A172 (cell line): ENCODE measurements at regions not wholly inside any gene's neighbourhood (a gene's known extent, or its start where the extent isn't known, plus 50 kb on each side); places are given as distances from the start of the nearest gene placed in this dataset.

Experiments used
- DNase-seq: peaks from one replicate; pipeline ENCODE4 v3.0.0-alpha.2; 2015; ENCODE audit warnings: low spot score

GRCh38 chr2:37544591-37545031 is 126.8 kb downstream of the CDC42EP3 start:
- no peak for DNase-seq

DNA sequence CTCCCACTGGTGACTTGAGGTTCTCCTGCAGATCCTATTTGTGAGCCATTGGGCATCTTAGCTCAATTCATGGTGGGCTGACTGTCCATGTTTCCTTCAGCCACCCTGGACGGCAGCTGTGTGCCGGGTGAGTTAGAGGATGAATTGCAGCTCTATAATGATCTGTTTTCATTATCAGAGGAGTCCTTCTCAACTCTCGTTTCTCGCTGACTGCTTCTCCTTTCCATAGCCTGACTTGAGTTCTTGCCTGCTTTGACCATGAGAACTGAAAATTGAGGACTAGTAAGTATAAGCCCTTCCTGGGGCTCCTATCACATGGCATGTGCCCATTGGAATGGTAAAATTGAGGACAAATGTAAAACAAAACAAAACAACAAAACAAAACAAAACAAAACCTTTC is 121.8 kb downstream of the CDC42EP3 start:
- no peak for DNase-seq

DNA sequence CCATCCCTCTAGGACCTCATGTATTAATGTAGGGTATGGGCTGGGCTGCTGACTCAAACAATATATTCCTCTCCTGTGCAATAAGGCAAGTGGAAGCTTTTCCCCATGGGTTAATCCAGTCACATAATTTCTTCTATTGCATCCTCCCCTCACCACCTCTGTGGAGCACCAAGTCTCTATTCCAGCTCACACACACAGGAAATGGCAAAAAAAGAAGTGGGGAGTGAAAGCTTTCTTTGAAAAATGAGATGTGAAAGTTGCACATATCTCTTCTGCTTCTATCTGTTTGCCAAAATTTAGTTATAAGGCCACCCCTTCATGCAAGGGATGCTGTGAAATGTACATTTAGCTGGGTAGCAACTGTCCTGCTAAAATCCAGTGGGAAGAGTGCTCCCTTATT is 121.3 kb downstream of the CDC42EP3 start:
- no peak for DNase-seq

GRCh38 chr2:37551783-37552182 is 119.7 kb downstream of the CDC42EP3 start:
- DNase-seq = no peak

DNA sequence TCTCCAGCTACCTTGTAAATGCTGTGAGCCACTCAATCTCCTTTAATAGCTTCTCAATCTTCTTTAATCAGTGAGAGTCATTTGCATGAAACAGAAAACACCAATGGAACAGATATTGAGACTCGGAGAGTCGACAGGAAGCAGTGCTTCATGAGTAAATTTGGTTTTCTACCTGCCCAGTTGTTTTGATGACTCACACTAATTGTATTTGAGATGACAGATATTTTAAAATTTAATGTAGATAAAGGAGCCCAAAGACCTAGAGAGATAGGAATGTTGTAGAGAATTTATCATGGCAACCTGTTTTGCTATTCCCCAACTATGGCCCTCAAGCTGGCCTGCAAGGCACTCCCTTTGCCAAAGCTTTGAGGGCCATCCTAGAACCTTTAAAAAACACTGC is 119.1 kb downstream of the CDC42EP3 start:
- no peak for DNase-seq

DNA sequence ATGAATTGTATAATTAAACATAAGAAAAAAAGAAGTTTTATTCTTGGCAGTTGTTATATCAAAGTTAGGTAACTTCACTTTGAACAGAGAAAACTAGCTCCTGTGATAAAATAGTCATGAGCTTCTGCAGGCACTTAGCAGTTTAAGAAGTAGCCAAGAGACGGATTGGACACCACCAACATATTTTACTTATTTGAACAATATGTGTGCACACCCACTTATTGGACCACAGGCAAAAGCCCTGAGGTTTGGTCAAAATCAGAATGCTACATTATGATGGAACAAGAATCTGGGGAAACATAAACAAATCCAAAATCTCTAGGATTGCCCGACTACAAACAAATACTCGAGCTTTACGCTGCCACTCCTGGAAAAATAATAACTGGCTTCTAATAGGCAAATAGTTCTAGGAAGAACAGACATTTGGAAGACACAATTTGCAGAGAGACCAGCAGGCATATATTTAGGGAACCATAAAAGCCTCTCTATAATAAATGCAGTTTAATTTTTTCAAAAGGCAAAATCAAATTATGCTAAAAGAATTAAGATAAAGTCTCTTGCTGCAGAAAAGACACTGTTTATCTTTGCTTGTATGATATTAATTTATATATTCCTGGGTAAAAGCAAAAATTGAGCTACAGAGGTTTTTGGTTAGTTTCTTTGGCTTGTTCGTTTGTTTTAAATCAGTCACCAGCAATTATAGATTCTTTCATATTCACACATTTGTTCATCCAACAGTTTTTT is 117.9 kb downstream of the CDC42EP3 start:
- DNase-seq = no peak

- no peak for DNase-seq
These were observed 117.3 kb downstream of the CDC42EP3 start for GRCh38 chr2:37554155-37554510.

- DNase-seq = no peak
These were observed 116.8 kb downstream of the CDC42EP3 start for GRCh38 chr2:37554687-37555086.

DNA sequence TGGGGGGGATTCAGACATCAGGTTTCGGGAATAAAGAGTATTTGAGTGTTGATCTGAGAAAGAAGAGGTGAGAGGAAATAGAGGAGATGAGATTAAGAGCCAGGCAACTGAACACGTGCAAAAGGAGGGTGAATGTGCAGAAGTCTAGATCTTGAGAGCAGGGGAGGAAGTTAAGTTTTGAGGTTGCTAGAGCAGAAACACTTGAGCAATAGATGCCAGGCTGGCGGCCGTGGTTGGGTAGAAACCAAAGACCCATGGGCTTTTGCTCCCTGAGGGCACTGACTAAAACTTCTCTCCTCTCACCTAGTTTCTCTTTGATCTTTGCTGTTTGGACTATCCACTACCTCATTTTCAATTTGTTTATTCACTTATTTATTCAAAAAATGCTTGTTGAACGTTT is 116.0 kb downstream of the CDC42EP3 start:
- no peak for DNase-seq

- DNase-seq = no peak
These were observed 115.2 kb downstream of the CDC42EP3 start for GRCh38 chr2:37556256-37556655.

DNA sequence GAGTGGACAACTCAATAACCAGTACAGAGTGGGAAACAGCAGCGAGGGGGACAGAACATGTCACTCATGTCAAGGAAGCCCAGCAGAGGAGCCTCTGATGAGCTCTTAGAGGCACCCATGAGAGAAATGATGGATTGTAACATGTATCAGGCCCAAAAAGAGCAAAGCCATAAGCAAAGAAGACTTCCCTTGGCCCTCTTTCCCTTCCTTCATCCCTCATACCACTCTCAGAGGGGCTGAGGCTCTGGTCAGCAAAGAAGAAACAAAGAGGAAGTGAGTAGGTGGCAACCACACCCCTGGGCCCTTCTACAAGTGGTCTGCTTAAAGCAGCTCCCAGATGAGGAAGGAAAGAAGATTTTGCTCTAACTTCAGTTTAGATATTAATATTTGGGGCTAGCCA is 112.8 kb downstream of the CDC42EP3 start:
- DNase-seq = no peak

DNA sequence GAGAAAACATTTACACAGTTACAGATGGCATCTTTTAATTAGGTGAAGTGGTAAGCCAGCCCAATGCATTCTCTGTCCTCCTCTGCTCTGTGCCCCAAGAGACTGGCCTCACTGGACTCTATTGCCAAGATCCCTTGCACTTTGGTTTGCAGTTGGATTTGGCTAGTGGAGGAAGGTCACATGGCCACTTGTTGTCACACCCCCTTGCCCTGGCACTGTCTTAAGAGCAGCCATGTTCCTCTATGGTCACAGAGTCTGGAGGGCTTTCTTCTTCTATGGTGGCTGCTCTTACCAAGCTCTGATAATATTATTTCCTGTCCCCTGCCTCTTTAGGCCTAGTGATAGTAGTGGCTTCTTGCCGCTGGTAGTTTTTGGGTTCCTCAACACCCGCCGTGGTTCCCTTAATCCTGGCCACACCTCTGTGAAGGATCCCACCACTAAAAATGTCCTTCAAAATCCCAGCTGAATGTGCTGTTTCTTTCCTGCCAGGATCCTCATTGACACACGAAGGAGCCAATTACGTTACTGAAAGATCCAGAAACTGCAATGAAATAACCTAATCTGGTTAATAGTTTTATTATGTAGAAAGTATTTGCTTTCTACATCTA is 111.1 kb downstream of the CDC42EP3 start:
- DNase-seq = no peak

DNA sequence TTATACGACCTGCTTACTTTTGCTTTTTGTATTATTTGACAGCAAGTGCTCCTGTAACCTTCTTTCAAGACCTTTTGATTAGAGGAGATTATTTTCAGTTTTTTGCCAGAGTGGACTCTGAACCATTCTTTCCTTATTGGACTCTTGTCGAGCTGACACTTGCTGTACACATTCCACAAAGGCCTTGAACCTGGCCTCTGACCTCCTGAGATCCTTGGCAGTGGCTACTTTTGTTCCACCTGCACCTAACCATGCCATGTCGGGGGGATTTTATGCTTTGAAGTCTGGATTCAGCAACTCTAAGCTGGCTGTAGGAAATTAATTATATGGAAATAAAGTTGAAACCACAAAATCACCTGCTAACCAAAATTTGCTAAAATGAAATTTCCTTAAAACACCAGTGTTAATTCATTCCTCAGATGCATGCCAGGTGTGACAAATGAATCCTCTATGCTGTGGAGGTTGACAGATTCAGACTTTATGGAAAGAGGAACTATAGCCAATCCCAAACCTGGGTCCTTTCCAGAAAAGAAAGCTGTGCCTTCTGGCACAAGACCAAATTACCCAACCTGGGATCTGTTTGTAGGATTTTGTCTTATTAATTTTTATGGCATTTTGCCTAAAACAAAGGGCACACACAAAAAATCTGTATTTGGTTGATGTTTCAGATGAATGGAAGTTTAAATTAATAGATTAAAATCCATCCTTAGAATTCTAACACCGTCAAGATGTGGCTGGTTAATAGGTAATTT is 110.4 kb downstream of the CDC42EP3 start:
- peak; percentile 65 for DNase-seq

DNA sequence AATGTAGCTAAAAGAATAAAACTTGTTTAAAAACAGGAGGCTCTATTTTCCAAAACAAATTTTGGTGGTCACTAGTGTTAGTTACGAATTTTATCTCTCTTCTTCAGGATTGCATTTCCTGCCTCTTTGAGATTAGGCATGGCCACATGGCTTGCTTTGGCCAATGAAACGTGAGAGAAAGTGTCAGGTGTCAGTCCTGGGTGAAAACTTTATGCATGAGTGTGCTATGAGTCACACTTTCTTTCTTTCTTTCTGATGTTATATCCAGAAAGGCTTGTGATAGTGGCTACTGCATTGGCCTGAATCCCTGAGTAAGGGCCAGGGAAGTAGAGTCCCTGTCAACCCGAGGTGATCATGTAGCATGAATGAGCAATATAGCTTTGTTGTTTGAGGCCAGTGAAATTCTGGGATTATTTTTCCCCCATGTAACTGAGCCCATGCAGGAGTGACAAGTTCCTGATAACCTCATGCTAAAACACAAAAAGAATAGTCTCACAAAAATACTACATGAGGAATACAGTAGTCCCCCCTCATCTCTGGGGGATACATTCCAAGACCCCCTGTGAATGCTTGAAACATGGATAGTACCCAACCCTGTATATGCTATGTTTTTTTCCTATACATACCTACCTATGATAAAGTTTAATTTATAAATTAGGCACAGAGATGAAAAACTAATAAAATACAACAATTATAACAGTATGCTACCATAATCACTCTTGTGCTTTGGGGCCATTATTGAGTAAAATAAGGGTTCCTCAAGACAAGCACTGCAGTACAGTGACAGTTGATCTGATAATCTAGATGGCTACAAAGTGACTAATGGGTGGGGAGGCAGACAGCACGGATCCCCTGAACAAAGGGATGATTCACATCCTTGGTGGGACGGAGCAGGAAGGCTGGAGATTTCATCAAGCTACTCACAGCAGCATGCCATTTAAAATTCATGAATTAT is 109.5 kb downstream of the CDC42EP3 start:
- DNase-seq = peak; percentile 98

GRCh38 chr2:37563375-37564015 is 107.9 kb downstream of the CDC42EP3 start:
- DNase-seq = no peak

GRCh38 chr2:37564356-37564755 is 107.1 kb downstream of the CDC42EP3 start:
- no peak for DNase-seq

GRCh38 chr2:37566517-37566981 is 104.9 kb downstream of the CDC42EP3 start:
- DNase-seq = no peak

DNA sequence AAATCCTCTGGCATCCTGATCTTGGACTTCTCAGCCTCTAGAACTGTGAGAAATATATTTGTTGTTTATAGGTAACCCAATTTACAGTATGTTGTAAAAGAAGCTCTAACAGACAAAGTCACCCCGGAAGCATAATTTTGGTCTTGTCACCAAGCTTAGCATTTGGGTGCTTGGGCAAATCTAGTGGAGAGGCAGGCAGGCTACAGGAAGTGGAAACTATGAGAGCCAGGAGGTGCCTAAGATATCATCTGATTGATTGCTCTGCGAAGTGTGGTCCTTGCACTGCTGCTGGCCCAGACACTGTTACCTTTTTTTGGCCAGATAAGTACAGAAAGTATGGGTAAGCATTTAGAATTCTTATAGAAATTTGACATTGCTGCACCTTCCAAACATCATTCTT is 102.9 kb downstream of the CDC42EP3 start:
- DNase-seq = no peak

- DNase-seq = no peak
These were observed 102.2 kb downstream of the CDC42EP3 start for GRCh38 chr2:37569131-37569823.

DNA sequence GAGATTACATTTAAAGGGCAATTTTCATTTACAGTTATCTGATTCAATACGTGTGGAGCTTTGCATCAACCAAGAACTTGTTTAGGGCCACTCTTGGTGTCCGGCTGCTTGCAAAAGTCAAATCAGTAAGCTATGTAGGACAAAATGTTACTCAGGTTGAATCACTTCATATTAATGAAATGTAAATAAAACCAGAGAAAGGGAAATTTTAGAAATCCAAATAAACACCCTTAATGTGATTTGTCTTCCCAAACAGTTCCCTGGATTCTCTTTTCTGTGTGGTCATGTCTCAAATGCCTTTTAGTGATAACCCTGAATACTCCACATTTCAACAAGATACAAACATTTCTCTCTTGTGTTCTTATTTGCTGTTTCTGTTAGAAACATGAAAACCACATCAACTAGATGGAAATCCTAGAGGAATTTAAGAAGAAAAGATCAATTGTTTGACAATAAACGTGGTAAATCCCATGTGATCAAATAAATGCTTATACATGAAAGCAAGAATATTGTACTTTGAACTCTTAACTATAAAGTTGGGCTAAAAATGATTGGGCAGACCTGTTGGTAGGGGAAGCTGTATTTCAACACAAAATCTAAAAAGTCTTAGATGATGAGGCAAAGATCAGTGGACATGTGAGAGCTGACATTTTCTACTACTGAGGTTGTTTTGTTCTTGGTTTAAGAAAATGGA is 101.3 kb downstream of the CDC42EP3 start:
- DNase-seq = peak; percentile 66
